IMR-90 (cell line): ENCODE measurements at regions not wholly inside any gene's neighbourhood (a gene's known extent, or its start where the extent isn't known, plus 50 kb on each side); places are given as distances from the start of the nearest gene placed in this dataset.

Experiments
- ATAC-seq: fragments of 200-7000 bp; cut with Tn5 transposase; 2 replicates; pipeline ENCODE4 v1.9.1; 2020; ENCODE audit warnings: low read depth, mild to moderate bottlenecking, moderate library complexity
- BruUV-seq: library from RNA; stranded (reverse); fragments of 400-500 nt; replicated peaks from 2 replicates; lab custom pipeline; 2021; lab: Mats Ljungman, UMichigan
- CTCF ChIA-PET: fragments of 300-600 bp; formaldehyde crosslinking; extraction: SDS; loops from one replicate; lab custom pipeline; 2021; ENCODE audit warnings: antibody characterized with exemption; lab: Yijun Ruan, JAX
- POLR2A ChIA-PET: fragments of 300-600 bp; sonication (Branson Sonifier 250); formaldehyde crosslinking; loops from one replicate; lab custom pipeline; 2022; ENCODE audit warnings: antibody characterized with exemption; ENCODE audit not compliant: unreplicated experiment; lab: Charles Lee
- DNase-seq: peaks from one replicate; pipeline ENCODE4 v3.0.0; 2013
- H2AFZ ChIP-seq: replicated peaks from 2 replicates; pipeline ENCODE3; 2013; ENCODE audit warnings: low read length, mild to moderate bottlenecking; ENCODE audit not compliant: poor library complexity
- H2AK5ac ChIP-seq: 2 replicates; pipeline ENCODE4 v1.6.1; 2013; ENCODE audit warnings: low read depth, low read length, inconsistent platforms
- H2AK9ac ChIP-seq: replicated peaks from 2 replicates; pipeline ENCODE3; 2013; ENCODE audit warnings: mild to moderate bottlenecking, low read depth, low read length, moderate library complexity; ENCODE audit not compliant: poor library complexity
- H2BK120ac ChIP-seq: 2 replicates; pipeline ENCODE4 v1.6.1; 2013; ENCODE audit warnings: low read depth, low read length, inconsistent platforms
- H2BK15ac ChIP-seq: 3 replicates; pipeline ENCODE4 v1.6.1; 2013; ENCODE audit warnings: low read depth, low read length, inconsistent platforms
- H2BK20ac ChIP-seq: 2 replicates; pipeline ENCODE4 v1.6.1; 2013; ENCODE audit warnings: low read depth, mild to moderate bottlenecking, inconsistent platforms, low read length, moderate library complexity
- H2BK5ac ChIP-seq: 2 replicates; pipeline ENCODE4 v1.6.1; 2013; ENCODE audit warnings: mild to moderate bottlenecking, low read depth, low read length, inconsistent platforms; ENCODE audit not compliant: poor library complexity, severe bottlenecking
- H3K14ac ChIP-seq: replicated peaks from 2 replicates; pipeline ENCODE4 v1.6.1; 2013; ENCODE audit warnings: low read depth, low read length, inconsistent platforms
- H3K18ac ChIP-seq: 2 replicates; pipeline ENCODE4 v1.6.1; 2013; ENCODE audit warnings: low read depth, low read length, control low read depth
- H3K23ac ChIP-seq: 2 replicates; pipeline ENCODE4 v1.6.1; 2013; ENCODE audit warnings: low read depth, low read length, inconsistent platforms
- H3K27ac ChIP-seq: 2 replicates; pipeline ENCODE4 v1.5.1; 2013; ENCODE audit warnings: mild to moderate bottlenecking, control low read depth, low read length; ENCODE audit not compliant: insufficient read depth
- H3K27me3 ChIP-seq: 2 replicates; pipeline ENCODE4 v1.6.1; 2013; ENCODE audit warnings: low read length; ENCODE audit not compliant: control insufficient read depth, insufficient read depth
- H3K36me3 ChIP-seq: 2 replicates; pipeline ENCODE4 v1.6.1; 2013; ENCODE audit warnings: low read length, mixed read lengths; ENCODE audit not compliant: control insufficient read depth, insufficient read depth
- H3K4ac ChIP-seq: 2 replicates; pipeline ENCODE4 v1.6.1; 2013; ENCODE audit warnings: low read depth, low read length, inconsistent platforms
- H3K4me1 ChIP-seq: 2 replicates; pipeline ENCODE4 v1.6.1; 2013; ENCODE audit warnings: low read length, mixed read lengths; ENCODE audit not compliant: control insufficient read depth, insufficient read depth
- H3K4me2 ChIP-seq: 2 replicates; pipeline ENCODE4 v1.6.1; 2013; ENCODE audit warnings: low read depth, mild to moderate bottlenecking, control low read depth, low read length, moderate library complexity
- H3K4me3 ChIP-seq: 2 replicates; pipeline ENCODE4 v1.5.1; 2013; ENCODE audit warnings: low read depth, mild to moderate bottlenecking, control low read depth, low read length, moderate library complexity; ENCODE audit not compliant: insufficient read depth
- H3K56ac ChIP-seq: 2 replicates; pipeline ENCODE4 v1.6.1; 2013; ENCODE audit warnings: low read length, inconsistent platforms; ENCODE audit not compliant: insufficient read depth; ENCODE audit errors: extremely low read depth
- H3K79me1 ChIP-seq, 2 experiments: 2 replicates each; pipeline ENCODE4 v1.6.1; 2013; ENCODE audit warnings: low read length in 2 of 2, inconsistent platforms in 1 of 2, low read depth in 1 of 2
- H3K9ac ChIP-seq: 2 replicates; pipeline ENCODE4 v1.6.1; 2013; ENCODE audit warnings: low read depth, low read length, control low read depth
- H3K9me1 ChIP-seq: 2 replicates; pipeline ENCODE4 v1.6.1; 2013; ENCODE audit warnings: low read length, inconsistent platforms; ENCODE audit not compliant: insufficient read depth
- H3K9me3 ChIP-seq: 2 replicates; pipeline ENCODE4 v1.6.1; 2013; ENCODE audit warnings: low read length; ENCODE audit not compliant: control insufficient read depth, insufficient read depth
- H4K20me1 ChIP-seq: 2 replicates; pipeline ENCODE4 v1.6.1; 2013; ENCODE audit warnings: low read length, inconsistent platforms; ENCODE audit not compliant: insufficient read depth
- H4K5ac ChIP-seq: 2 replicates; pipeline ENCODE4 v1.6.1; 2013; ENCODE audit warnings: mild to moderate bottlenecking, low read depth, low read length, control low read depth
- H4K8ac ChIP-seq, 2 experiments: 2 replicates each; pipeline ENCODE4 v1.6.1; 2013; ENCODE audit warnings: low read depth in 2 of 2, low read length in 2 of 2, control low read depth in 1 of 2, inconsistent platforms in 1 of 2
- H4K91ac ChIP-seq: 2 replicates; pipeline ENCODE4 v1.6.1; 2013; ENCODE audit warnings: low read depth, low read length, inconsistent platforms; ENCODE audit not compliant: insufficient read depth
- CHD1 ChIP-seq: IDR thresholded peaks from 2 replicates; pipeline ENCODE4 v1.6.1; 2012; ENCODE audit warnings: low read depth, low read length, improper control_type of control experiment
- FOS ChIP-seq: fragments of 150-350 bp; IDR thresholded peaks from 2 replicates; pipeline ENCODE4 v1.6.1; 2016; ENCODE audit warnings: low read depth, low read length
- MAZ ChIP-seq: IDR thresholded peaks from 2 replicates; pipeline ENCODE4 v1.6.1; 2012; ENCODE audit warnings: low read depth, mild to moderate bottlenecking, low read length, improper control_type of control experiment, moderate library complexity, borderline replicate concordance
- MXI1 ChIP-seq: IDR thresholded peaks from 2 replicates; pipeline ENCODE4 v1.6.1; 2012; ENCODE audit warnings: low read depth, mild to moderate bottlenecking, low read length, moderate library complexity, borderline replicate concordance
- NFE2L2 ChIP-seq: fragments of 150-350 bp; IDR thresholded peaks from 2 replicates; pipeline ENCODE4 v1.6.1; 2016; ENCODE audit warnings: low read depth, mild to moderate bottlenecking, low read length
- RFX5 ChIP-seq: IDR thresholded peaks from 2 replicates; pipeline ENCODE4 v1.8.0; 2012; ENCODE audit warnings: low read depth, mild to moderate bottlenecking, low read length, moderate library complexity
- SMC3 ChIP-seq: fragments of 150-350 bp; IDR thresholded peaks from 2 replicates; pipeline ENCODE4 v1.6.1; 2016; ENCODE audit warnings: low read depth, mild to moderate bottlenecking, antibody characterized with exemption, low read length, moderate library complexity
- WGBS, 2 experiments: methylation state at CpG; one replicate each; pipeline versions ENCODE4 v1.1.5 to v1.1.7; 2013; ENCODE audit warnings: missing lambda C conversion rate in 2 of 2; ENCODE audit not compliant: insufficient read length in 1 of 2; ENCODE audit errors: extremely low coverage in 2 of 2; 5-methylcytosine and 5-hydroxymethylcytosine counted together
- dilution Hi-C: fragments of 300-500 bp; cut with HindIII; formaldehyde crosslinking; loops from one replicate; pipeline ENCODE4 v1.14.3; 2018; ENCODE audit warnings: low sequenced_read_pairs; ENCODE audit not compliant: unreplicated experiment
- in situ Hi-C: fragments of 300-500 bp; cut with MboI; formaldehyde crosslinking; loops from 3 replicates; pipeline ENCODE4 v1.14.3; 2019; ENCODE audit warnings: low sequenced_read_pairs, inconsistent platforms, mixed read lengths
- intact Hi-C: fragments of 100-400 bp; cut with micrococcal nuclease; formaldehyde crosslinking; loops from 2 replicates; pipeline ENCODE4 v1.10.0; 2022

GRCh38 chr18:71045331-71046065 lies 756.7 kb downstream of the SOCS6 start:
- dilution Hi-C loops: no loop called here
- Histone ChIP-seq H3K4me1 (no peaks in the 10 kb centered on the region), H3K36me3 (no peaks in the 10 kb centered on the region), H4K20me1 (no peaks in the 10 kb centered on the region), H3K18ac (no peak overlapping the region), H3K14ac (no peak overlapping the region), H3K27me3 (no peaks in the 10 kb centered on the region), H3K9me3 (peaks cover 2% of the 10 kb centered on the region; the same call in 1 of the 2 replicates), H3K79me1 (no peaks in the 10 kb centered on the region), H3K23ac (no peak overlapping the region), H3K27ac (no peak overlapping the region), H4K91ac (no peak overlapping the region), H4K5ac (no peak overlapping the region), H2AK9ac (no peak overlapping the region), H3K9ac (no peak overlapping the region), H2BK20ac (no peak overlapping the region), H2BK15ac (no peak overlapping the region), H3K4me3 (no peak overlapping the region), H2BK5ac (no peak overlapping the region), H4K8ac (no peak overlapping the region), H2AFZ (no peak overlapping the region), H2BK120ac (no peak overlapping the region), H2AK5ac (no peak overlapping the region), H3K4me2 (no peak overlapping the region), H3K56ac (no peak overlapping the region), H3K9me1 (no peaks in the 10 kb centered on the region), H3K4ac (no peak overlapping the region)
- ATAC-seq (no peak), DNase-seq (no peak)
- CTCF ChIA-PET: interaction anchor here (0.6 kb wide), 1 partner anchor 19 kb away, joined by 4 read pairs; no protein-coding TSS in a partner anchor
- no CpG with 5 or more reads among the region's 1 CpG for WGBS, 2 experiments
- intact Hi-C loops: no loop called here
- TF ChIP-seq RFX5 (no peak), NFE2L2 (no peak), MAZ (no peak), MXI1 (no peak), CHD1 (no peak), FOS (no peak), SMC3 (no peak)
- in situ Hi-C loops: no loop called here
- BruUV-seq: no TSS peak
- POLR2A ChIA-PET: no interaction called here
